SK-N-SH (cell line): ENCODE measurements at regions not wholly inside any gene's neighbourhood (a gene's known extent, or its start where the extent isn't known, plus 50 kb on each side); places are given as distances from the start of the nearest gene placed in this dataset.
A peak's percentile ranks its signal among the peaks of the same experiment; 100 is the strongest.

Source experiments
- CTCF ChIA-PET: fragments of 300-600, 350-600 bp; formaldehyde crosslinking; extraction: SDS; loops from one replicate; lab custom pipeline; 2021; lab: Yijun Ruan, JAX
- POLR2A ChIA-PET: fragments of 350-600 bp; sonication (Branson Sonifier 250); formaldehyde crosslinking; extraction: SDS; loops from one replicate; lab custom pipeline; 2020; ENCODE audit warnings: antibody characterized with exemption, inconsistent platforms; lab: Yijun Ruan, JAX
- DNase-seq: peaks from one replicate; pipeline ENCODE4 v3.0.0; 2012
- H2AFZ ChIP-seq: fragments of 200-600 bp; sonication (generic); 2 replicates; pipeline ENCODE4 v1.8.1; 2016; ENCODE audit warnings: antibody characterized with exemption, mild to moderate bottlenecking, low read depth
- H3F3A ChIP-seq: fragments of 200-600 bp; sonication (generic); replicated peaks from 2 replicates; pipeline ENCODE3; 2016; ENCODE audit warnings: antibody characterized with exemption, mild to moderate bottlenecking; ENCODE audit not compliant: insufficient read depth
- H3K27ac ChIP-seq, 2 experiments: fragments of 200-500 bp in 1 of 2; fragments of 200-600 bp in 1 of 2; sonication (Bioruptor generic) in 1 of 2; sonication (generic), shearing (Covaris generic) in 1 of 2; 2 replicates each; pipeline versions ENCODE4 v1.5.1 to v1.6.1; 2014 to 2016; ENCODE audit warnings: low read depth in 2 of 2, inconsistent platforms in 1 of 2, low read length in 1 of 2, mild to moderate bottlenecking in 1 of 2, mixed read lengths in 1 of 2
- H3K27me3 ChIP-seq: fragments of 200-600 bp; sonication (generic), shearing (Covaris generic); 2 replicates; pipeline ENCODE4 v1.6.1; 2016; ENCODE audit warnings: mixed run types; ENCODE audit not compliant: insufficient read depth
- H3K36me3 ChIP-seq, 2 experiments: fragments of 200-500 bp in 1 of 2; fragments of 200-600 bp in 1 of 2; sonication (Bioruptor generic) in 1 of 2; sonication (generic) in 1 of 2; replicated peaks in 1 of 2; 2 replicates each; pipeline versions ENCODE3 to v1.5.1; 2014 to 2016; ENCODE audit warnings: low read length in 1 of 2, mild to moderate bottlenecking in 1 of 2; ENCODE audit not compliant: insufficient read depth in 2 of 2, control insufficient read depth in 1 of 2
- H3K4me1 ChIP-seq, 2 experiments: fragments of 200-500 bp in 1 of 2; fragments of 200-600 bp in 1 of 2; sonication (Bioruptor generic) in 1 of 2; sonication (generic), shearing (Covaris generic) in 1 of 2; 2 replicates each; pipeline versions ENCODE4 v1.5.1 to v1.6.1; 2014 to 2016; ENCODE audit warnings: low read depth in 1 of 2, low read length in 1 of 2, mixed run types in 1 of 2; ENCODE audit not compliant: insufficient read depth in 2 of 2, control insufficient read depth in 1 of 2
- H3K4me2 ChIP-seq: fragments of 200-600 bp; sonication (generic), shearing (Covaris generic); 2 replicates; pipeline ENCODE4 v1.6.1; 2017; ENCODE audit warnings: mixed run types
- H3K4me3 ChIP-seq, 2 experiments: fragments of 200-500 bp in 1 of 2; fragments of 200-600 bp in 1 of 2; sonication (Bioruptor generic) in 1 of 2; sonication (generic), shearing (Covaris generic) in 1 of 2; 2 replicates each; pipeline versions ENCODE4 v1.5.1 to v1.8.1; 2014 to 2016; ENCODE audit warnings: low read depth in 2 of 2, inconsistent platforms in 1 of 2, low read length in 1 of 2, mild to moderate bottlenecking in 1 of 2, mixed read lengths in 1 of 2, moderate library complexity in 1 of 2
- H3K79me2 ChIP-seq: fragments of 200-600 bp; sonication (generic); 2 replicates; pipeline ENCODE4 v1.8.1; 2017; ENCODE audit warnings: mild to moderate bottlenecking; ENCODE audit not compliant: insufficient read depth
- H3K9ac ChIP-seq: fragments of 200-600 bp; sonication (generic); 2 replicates; pipeline ENCODE4 v1.6.1; 2017; ENCODE audit warnings: mixed run types
- H3K9me2 ChIP-seq: fragments of 200-600 bp; sonication (generic); 2 replicates; pipeline ENCODE4 v1.6.1; 2017; ENCODE audit warnings: mixed run types
- H3K9me3 ChIP-seq: fragments of 200-600 bp; sonication (generic); 2 replicates; pipeline ENCODE4 v1.6.1; 2017; ENCODE audit warnings: mixed run types, mild to moderate bottlenecking, moderate library complexity
- H4K20me1 ChIP-seq: fragments of 200-600 bp; sonication (generic); 2 replicates; pipeline ENCODE4 v1.6.1; 2017; ENCODE audit warnings: mild to moderate bottlenecking, mixed run types; ENCODE audit not compliant: insufficient read depth
- CHD2 ChIP-seq: fragments of 150-350 bp; IDR thresholded peaks from 2 replicates; pipeline ENCODE4 v1.6.1; 2018; ENCODE audit warnings: low read length; ENCODE audit not compliant: partially characterized antibody
- ELF1 ChIP-seq: IDR thresholded peaks from 2 replicates; pipeline ENCODE4 v1.4.0; 2012
- EP300 ChIP-seq, 2 experiments: IDR thresholded peaks; 2 replicates each; pipeline versions ENCODE4 v1.4.0 to v1.6.1; 2012; ENCODE audit warnings: borderline replicate concordance in 1 of 2, low read depth in 1 of 2, low read length in 1 of 2
- FOSL2 ChIP-seq: IDR thresholded peaks from 2 replicates; pipeline ENCODE4 v1.4.0; 2012; ENCODE audit warnings: low read depth, mild to moderate bottlenecking, moderate library complexity, borderline replicate concordance
- FOXJ3 ChIP-seq: sonication (generic); formaldehyde crosslinking; IDR thresholded peaks from 2 replicates; pipeline ENCODE4 v1.5.1; 2020; ENCODE audit warnings: mild to moderate bottlenecking, missing genetic modification reagents
- GABPA ChIP-seq: IDR thresholded peaks from 2 replicates; pipeline ENCODE4 v1.4.0; 2012; ENCODE audit warnings: low read depth, mild to moderate bottlenecking
- MAX ChIP-seq: IDR thresholded peaks from 2 replicates; pipeline ENCODE4 v1.4.0; 2012; ENCODE audit warnings: low read depth
- MEF2A ChIP-seq: IDR thresholded peaks from 2 replicates; pipeline ENCODE4 v1.4.0; 2012; ENCODE audit warnings: low read depth, borderline replicate concordance
- NFIC ChIP-seq: IDR thresholded peaks from 2 replicates; pipeline ENCODE4 v1.4.0; 2012; ENCODE audit warnings: borderline replicate concordance
- NRF1 ChIP-seq: IDR thresholded peaks from 2 replicates; pipeline ENCODE4 v1.6.1; 2012; ENCODE audit warnings: low read depth, mild to moderate bottlenecking, low read length
- PBX3 ChIP-seq: IDR thresholded peaks from 2 replicates; pipeline ENCODE4; 2012
- POLR2AphosphoS5 ChIP-seq: IDR thresholded peaks from 2 replicates; pipeline ENCODE4 v1.6.1; 2012; ENCODE audit warnings: low read depth, low read length
- RCOR1 ChIP-seq: fragments of 150-350 bp; IDR thresholded peaks from 2 replicates; pipeline ENCODE4 v1.6.1; 2017; ENCODE audit warnings: antibody characterized with exemption, low read length
- RXRA ChIP-seq: IDR thresholded peaks from 2 replicates; pipeline ENCODE4 v1.4.0; 2012; ENCODE audit warnings: low read depth, mild to moderate bottlenecking, borderline replicate concordance
- SIN3A ChIP-seq: IDR thresholded peaks from 2 replicates; pipeline ENCODE4 v1.6.1; 2012; ENCODE audit warnings: low read depth, mild to moderate bottlenecking, low read length, moderate library complexity, borderline replicate concordance
- TCF12 ChIP-seq: IDR thresholded peaks from 2 replicates; pipeline ENCODE4 v1.4.0; 2012
- TEAD4 ChIP-seq: IDR thresholded peaks from 2 replicates; pipeline ENCODE4 v1.4.0; 2012; ENCODE audit warnings: mild to moderate bottlenecking, borderline replicate concordance; ENCODE audit not compliant: insufficient read depth
- USF2 ChIP-seq: fragments of 150-350 bp; IDR thresholded peaks from 2 replicates; pipeline ENCODE4 v1.6.1; 2017; ENCODE audit warnings: antibody characterized with exemption, low read length, low read depth, borderline replicate concordance
- WGBS: methylation state at CpG from one replicate; pipeline ENCODE4 v1.1.6; 2017; ENCODE audit warnings: low lambda C conversion rate; 5-methylcytosine and 5-hydroxymethylcytosine counted together
- TF ChIP-seq, protein P1 (sequence below): IDR thresholded peaks from 2 replicates; pipeline ENCODE4 v1.4.0; 2012; ENCODE audit warnings: low read depth, borderline replicate concordance

DNA sequence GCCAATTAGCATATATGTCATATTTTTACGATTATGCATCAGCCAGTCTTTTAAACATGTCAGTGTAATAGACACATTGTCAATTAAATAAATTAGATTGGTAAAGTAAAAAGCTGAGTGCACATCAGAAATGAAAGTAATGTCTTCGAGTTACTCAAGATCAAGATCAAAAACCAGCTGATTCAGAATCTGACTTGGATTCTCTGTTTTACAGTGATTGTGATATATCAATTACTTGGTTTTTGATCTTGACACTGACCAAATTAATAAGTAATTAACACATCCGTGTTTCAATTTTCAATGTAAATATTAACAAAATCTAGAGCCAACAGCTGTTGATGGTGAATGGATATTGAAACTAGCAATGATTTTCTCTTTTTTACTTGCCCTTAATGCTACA is 311.6 kb downstream of the PDGFC start:
- TF ChIP-seq MEF2A, result no peak
- TF ChIP-seq TCF12, result no peak
- no peak for TF ChIP-seq ELF1
- no peak for TF ChIP-seq CHD2
- TF ChIP-seq NRF1, result no peak
- TF ChIP-seq GABPA, result no peak
- Histone ChIP-seq H2AFZ (peak overlapping the region; percentile 20; the same call in 1 of the 2 replicates), H3K27me3 (no peaks in the 10 kb centered on the region), H3K9me3 (no peaks in the 10 kb centered on the region), H3K9ac (no peak overlapping the region), H3K4me3 (no peak overlapping the region), H4K20me1 (no peaks in the 10 kb centered on the region), H3K27ac (no peak overlapping the region), H3K4me1 (peaks cover 0 to 11% of the 10 kb centered on the region in 2 experiments; a peak in 2 of 4 replicates), H3K9me2 (no peaks in the 10 kb centered on the region), H3K79me2 (no peaks in the 10 kb centered on the region), H3K4me2 (peak overlapping the region; percentile 21; the same call in 1 of the 2 replicates), H3K36me3 (no peaks in the 10 kb centered on the region), H3F3A (peaks cover 14% of the 10 kb centered on the region)
- CTCF ChIA-PET, result no interaction called here
- 26% methylated on average over 3 of the region's 3 CpGs for WGBS
- no peak for DNase-seq
- POLR2A ChIA-PET, result no interaction called here

DNA sequence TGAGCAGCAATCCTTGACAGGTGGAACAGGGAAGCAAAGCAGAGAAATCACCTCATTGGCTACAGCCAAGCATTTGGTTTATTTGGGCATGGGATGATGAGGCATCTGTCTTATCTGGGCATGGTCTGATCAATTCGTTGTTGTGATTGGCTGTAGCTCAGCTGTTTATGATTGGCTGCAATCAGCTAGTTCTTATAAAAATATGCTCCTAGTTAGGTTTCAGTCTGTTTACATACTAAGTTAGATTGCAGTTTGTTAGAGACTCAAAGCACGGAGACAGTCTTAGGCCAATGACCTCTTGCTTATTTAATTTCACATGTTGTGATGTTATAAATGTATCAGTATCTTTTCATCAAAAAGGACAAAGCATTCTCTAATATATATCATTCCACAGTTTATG is 312.0 kb downstream of the PDGFC start:
- H3K4me3 ChIP-seq, result no peak overlapping the region
- H3F3A ChIP-seq, result peaks cover 14% of the 10 kb centered on the region
- peaks cover 0 to 11% of the 10 kb centered on the region in 2 experiments; a peak in 2 of 4 replicates for H3K4me1 ChIP-seq
- peak overlapping the region; percentile 21; the same call in 1 of the 2 replicates for H3K4me2 ChIP-seq
- H3K36me3 ChIP-seq, result no peaks in the 10 kb centered on the region
- no peaks in the 10 kb centered on the region for H3K9me2 ChIP-seq
- no peaks in the 10 kb centered on the region for H4K20me1 ChIP-seq
- WGBS, result 36% methylated on average over 2 of the region's 2 CpGs
- ChIA-PET CTCF (no interaction called here), POLR2A (no interaction called here)
- no peak overlapping the region for H3K27ac ChIP-seq
- H3K27me3 ChIP-seq, result no peaks in the 10 kb centered on the region
- TF ChIP-seq PBX3 (0 out of 2 replicates have a peak, but pooled peaks have one; percentile 9), RCOR1 (no peak)
- no peaks in the 10 kb centered on the region for H3K79me2 ChIP-seq
- DNase-seq, result no peak
- H2AFZ ChIP-seq, result peak overlapping the region; percentile 20; the same call in 1 of the 2 replicates
- H3K9me3 ChIP-seq, result no peaks in the 10 kb centered on the region
- H3K9ac ChIP-seq, result no peak overlapping the region

GRCh38 chr4:156656896-156657295 is 314.7 kb downstream of the PDGFC start:
- DNase-seq, result no peak
- Histone ChIP-seq H3K9me3 (no peaks in the 10 kb centered on the region), H3K9ac (no peak overlapping the region), H3K79me2 (no peaks in the 10 kb centered on the region; the same call in 1 of the 2 replicates), H3K4me1 (no peaks in the 10 kb centered on the region; a peak in 2 of 4 replicates), H3K9me2 (no peaks in the 10 kb centered on the region), H3K4me2 (no peak overlapping the region), H3K27me3 (no peaks in the 10 kb centered on the region), H4K20me1 (no peaks in the 10 kb centered on the region), H3F3A (peaks cover 14% of the 10 kb centered on the region), H2AFZ (peak overlapping the region; percentile 75; the same call in 1 of the 2 replicates), H3K36me3 (no peaks in the 10 kb centered on the region), H3K27ac (peak overlapping the region in 1 of 2 experiments; percentile 8; a peak in 1 of 4 replicates), H3K4me3 (no peak overlapping the region)
- POLR2A ChIA-PET, result no interaction called here
- WGBS, result 33% methylated on average over 2 of the region's 2 CpGs
- CTCF ChIA-PET, result no interaction called here
- no peak for TF ChIP-seq MEF2A
- TF ChIP-seq EP300 (IDR thresholded peaks at IDR 0.05; ENCODE audit: borderline replicate concordance in 1 of 2, low read depth in 1 of 2, low read length in 1 of 2), result peak in 1 of 2 experiments; percentile 32; a peak in 1 of 4 replicates
- no peak for TF ChIP-seq FOXJ3 (CRISPR knock-in tag)
- TF ChIP-seq SIN3A, result no peak
- no peak for TF ChIP-seq RXRA
- peak; percentile 56 for TF ChIP-seq TCF12
- TF ChIP-seq POLR2AphosphoS5, result no peak
- TF ChIP-seq FOSL2, result no peak
- no peak for TF ChIP-seq TEAD4
- TF ChIP-seq ELF1, result no peak
- TF ChIP-seq, protein P1, sequence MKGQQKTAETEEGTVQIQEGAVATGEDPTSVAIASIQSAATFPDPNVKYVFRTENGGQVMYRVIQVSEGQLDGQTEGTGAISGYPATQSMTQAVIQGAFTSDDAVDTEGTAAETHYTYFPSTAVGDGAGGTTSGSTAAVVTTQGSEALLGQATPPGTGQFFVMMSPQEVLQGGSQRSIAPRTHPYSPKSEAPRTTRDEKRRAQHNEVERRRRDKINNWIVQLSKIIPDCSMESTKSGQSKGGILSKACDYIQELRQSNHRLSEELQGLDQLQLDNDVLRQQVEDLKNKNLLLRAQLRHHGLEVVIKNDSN, result no peak
- TF ChIP-seq USF2, result no peak
- TF ChIP-seq GABPA, result no peak
- TF ChIP-seq MAX, result no peak
- TF ChIP-seq PBX3, result no peak
- TF ChIP-seq NFIC, result 0 out of 2 replicates have a peak, but pooled peaks have one; percentile 16
- no peak for TF ChIP-seq NRF1
